22Rv1 (cell line): ENCODE measurements at regions not wholly inside any gene's neighbourhood (a gene's known extent, or its start where the extent isn't known, plus 50 kb on each side); places are given as distances from the start of the nearest gene placed in this dataset.

ENCODE experiments used
- H3K27ac ChIP-seq: fragments of 450-650 bp; 2 replicates; pipeline ENCODE4 v1.5.1; 2017
- ZFX ChIP-seq: fragments of 450-650 bp; IDR thresholded peaks from 2 replicates; pipeline ENCODE4 v1.6.1; 2017; ENCODE audit warnings: antibody characterized with exemption, borderline replicate concordance
- TF ChIP-seq, protein P1 (sequence below): fragments of 450-650 bp; IDR thresholded peaks from 2 replicates; pipeline ENCODE4 v1.5.1; 2017; ENCODE audit warnings: mild to moderate bottlenecking

DNA sequence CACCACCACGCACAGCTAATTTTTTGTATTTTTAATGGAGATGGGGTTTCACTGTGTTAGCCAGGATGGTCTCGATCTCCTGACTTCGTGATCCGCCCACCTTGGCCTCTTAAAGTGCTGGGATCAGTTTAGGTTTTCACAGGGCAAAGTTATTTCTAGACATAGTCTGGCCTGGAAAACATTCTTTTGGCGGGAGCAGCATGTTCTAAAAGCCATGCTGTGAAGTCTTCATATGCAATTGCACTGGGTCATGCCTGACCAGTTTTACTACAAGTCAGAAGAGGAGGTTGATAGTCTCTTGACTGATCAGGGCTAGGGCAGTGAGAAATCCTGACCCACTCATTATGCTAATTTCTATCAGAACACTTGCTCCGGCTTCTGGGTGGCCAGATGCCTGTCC lies 131.6 kb upstream of the POU3F1 start:
- no peak for TF ChIP-seq ZFX
- TF ChIP-seq, protein P1, sequence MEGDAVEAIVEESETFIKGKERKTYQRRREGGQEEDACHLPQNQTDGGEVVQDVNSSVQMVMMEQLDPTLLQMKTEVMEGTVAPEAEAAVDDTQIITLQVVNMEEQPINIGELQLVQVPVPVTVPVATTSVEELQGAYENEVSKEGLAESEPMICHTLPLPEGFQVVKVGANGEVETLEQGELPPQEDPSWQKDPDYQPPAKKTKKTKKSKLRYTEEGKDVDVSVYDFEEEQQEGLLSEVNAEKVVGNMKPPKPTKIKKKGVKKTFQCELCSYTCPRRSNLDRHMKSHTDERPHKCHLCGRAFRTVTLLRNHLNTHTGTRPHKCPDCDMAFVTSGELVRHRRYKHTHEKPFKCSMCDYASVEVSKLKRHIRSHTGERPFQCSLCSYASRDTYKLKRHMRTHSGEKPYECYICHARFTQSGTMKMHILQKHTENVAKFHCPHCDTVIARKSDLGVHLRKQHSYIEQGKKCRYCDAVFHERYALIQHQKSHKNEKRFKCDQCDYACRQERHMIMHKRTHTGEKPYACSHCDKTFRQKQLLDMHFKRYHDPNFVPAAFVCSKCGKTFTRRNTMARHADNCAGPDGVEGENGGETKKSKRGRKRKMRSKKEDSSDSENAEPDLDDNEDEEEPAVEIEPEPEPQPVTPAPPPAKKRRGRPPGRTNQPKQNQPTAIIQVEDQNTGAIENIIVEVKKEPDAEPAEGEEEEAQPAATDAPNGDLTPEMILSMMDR: no peak

DNA sequence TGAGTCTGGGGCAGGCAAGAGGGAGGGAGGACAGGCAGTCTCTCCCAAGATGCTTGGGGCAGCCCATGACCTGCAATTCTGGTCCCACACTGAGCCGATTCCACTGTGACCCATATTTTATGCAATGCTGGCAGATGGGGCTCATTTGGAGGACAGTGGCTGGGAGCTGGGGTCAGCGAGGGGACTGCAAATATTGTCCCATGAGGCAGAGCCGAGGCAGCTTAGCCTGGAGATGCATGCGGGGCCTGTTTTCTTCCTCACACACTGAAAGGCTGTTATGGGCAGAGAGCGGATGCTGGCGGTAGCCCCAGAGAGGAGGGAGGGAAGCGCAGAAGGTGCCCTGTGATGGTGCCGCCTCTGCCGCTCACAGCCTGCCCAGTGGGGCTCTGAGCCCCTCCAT lies 128.5 kb upstream of the POU3F1 start:
- TF ChIP-seq, protein P1: no peak
- TF ChIP-seq ZFX: no peak
- H3K27ac ChIP-seq: no peak overlapping the region

More for the DNA sequence above, 131.6 kb upstream of the POU3F1 start:
- H3K27ac ChIP-seq: no peak overlapping the region

DNA sequence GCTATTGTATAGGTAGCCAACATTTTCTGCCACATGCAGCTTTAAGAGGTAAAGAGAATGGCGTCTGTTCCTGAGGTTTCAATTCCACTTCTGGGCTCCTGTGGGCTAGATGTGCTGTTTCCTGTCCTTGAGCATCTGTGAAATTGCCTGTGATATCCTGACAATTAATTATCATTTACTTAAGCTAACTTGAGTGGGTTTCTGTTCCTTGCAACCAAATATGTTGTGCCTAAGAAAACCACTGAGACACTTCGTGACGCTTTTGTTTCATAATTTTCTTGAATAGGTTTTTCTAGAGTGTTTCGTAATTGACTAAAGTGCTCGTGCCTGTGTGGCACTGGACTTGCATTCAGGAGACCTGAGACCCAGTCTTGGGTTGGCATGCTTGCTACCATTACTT lies 127.3 kb upstream of the POU3F1 start:
- TF ChIP-seq, protein P1: no peak
- no peak for TF ChIP-seq ZFX

DNA sequence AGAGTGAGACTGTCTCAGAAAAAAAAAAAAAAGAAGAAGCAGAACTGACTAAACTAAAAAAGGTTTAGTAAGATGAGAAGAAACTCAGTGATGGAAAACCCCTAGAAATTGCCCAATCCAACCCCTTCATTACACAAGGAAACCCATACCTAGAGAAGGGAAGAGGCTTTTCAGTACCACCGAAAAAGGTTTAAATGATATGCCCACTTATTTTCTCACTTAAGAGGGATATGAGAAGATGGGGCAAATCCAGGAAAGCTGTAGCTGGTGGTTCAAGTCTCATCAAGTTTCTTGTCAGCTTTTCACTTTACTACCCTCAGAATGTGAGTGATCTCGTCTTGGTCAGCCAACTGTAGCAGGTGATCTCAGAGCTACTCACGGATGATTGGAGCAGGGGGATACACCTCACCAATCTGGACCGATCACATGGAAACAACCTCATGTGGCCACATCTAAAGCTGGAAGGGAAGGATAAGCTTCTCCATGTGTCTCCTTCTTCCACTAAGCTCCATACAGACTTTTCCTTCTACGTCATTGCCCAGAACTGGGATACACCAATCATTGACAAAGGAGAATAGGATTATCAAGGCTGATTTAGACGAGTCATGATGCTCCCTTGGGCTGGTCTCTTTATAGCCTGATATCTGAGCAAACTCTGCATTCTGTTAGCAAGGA lies 126.7 kb upstream of the POU3F1 start:
- no peak for TF ChIP-seq ZFX
- TF ChIP-seq, protein P1: no peak
- H3K27ac ChIP-seq: no peak overlapping the region

More for the DNA sequence above, 127.3 kb upstream of the POU3F1 start:
- H3K27ac ChIP-seq: no peak overlapping the region

DNA sequence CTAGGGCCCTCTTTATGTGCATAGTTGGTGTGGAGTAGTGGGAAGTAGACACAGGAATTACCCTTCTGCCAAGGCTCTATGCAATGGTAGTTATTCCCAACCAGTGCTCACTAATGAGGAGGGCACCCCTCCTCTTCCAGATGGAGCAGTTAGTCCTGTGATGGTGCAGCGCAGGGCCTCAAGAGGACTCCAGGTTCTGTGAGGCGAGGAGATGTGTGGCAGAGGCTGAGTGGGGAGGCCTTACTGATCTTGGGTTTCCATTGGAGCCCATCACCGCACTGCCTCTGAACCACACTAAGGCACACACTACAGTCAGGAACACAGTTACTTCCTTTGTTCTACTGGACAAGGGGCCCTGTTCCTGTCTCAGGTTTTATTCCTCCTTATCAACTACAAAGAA lies 122.5 kb upstream of the POU3F1 start:
- no peak for TF ChIP-seq ZFX
- TF ChIP-seq, protein P1: no peak
- H3K27ac ChIP-seq: no peak overlapping the region

DNA sequence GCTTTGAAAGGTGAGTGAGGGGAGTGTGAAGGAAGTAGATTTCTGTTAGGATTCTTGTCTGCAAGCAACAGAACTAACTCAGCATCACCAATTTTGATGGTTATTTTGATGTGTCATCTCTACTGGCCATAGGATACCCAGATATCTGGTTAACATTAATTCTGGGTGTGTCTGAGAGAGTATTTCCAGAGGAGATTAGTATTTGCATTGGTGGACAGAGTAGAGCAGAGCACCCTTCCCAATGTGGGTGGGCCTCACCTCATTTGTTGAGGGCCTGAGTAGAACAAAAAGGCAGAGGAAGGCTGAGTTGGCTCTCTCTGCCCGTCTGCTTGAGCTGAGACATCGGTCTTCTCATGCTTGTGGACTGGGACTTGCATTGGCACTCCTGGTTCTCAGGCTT lies 121.8 kb upstream of the POU3F1 start:
- TF ChIP-seq, protein P1: no peak
- TF ChIP-seq ZFX: no peak
- H3K27ac ChIP-seq: no peak overlapping the region

DNA sequence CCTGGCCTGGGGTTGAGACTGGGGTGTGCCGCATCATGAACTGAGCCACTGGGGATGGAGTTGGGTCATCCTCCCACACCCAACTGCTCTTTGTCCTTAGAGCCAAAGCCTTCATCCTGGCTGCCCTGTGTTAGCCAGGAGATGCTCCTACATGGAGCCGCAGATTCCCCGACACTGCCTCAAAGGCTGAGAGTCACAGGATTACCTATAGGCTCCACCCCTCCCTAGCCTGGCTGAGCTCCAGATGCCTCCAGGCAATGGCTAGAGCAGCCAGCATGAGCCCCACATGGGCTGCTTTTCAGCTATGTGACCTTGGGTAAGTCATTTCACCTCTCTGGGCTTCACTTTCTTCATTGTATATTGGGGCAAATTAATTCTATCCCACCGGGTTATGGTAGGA lies 119.9 kb upstream of the POU3F1 start:
- TF ChIP-seq, protein P1: no peak
- TF ChIP-seq ZFX: no peak
- H3K27ac ChIP-seq: no peak overlapping the region
